OCI-LY1 (cell line): ENCODE measurements at regions not wholly inside any gene's neighbourhood (a gene's known extent, or its start where the extent isn't known, plus 50 kb on each side); places are given as distances from the start of the nearest gene placed in this dataset.

Source experiments
- EZH2 ChIP-seq: fragments of 200-600 bp; sonication (generic), shearing (Covaris generic); IDR thresholded peaks from 2 replicates; pipeline ENCODE4 v1.8.0; 2017; ENCODE audit warnings: borderline replicate concordance, mixed run types, mild to moderate bottlenecking, antibody characterized with exemption, low read length, moderate library complexity, mixed read lengths
- TF ChIP-seq, protein P1 (sequence below): fragments of 200-600 bp; sonication (generic), shearing (Covaris generic); IDR thresholded peaks from 2 replicates; pipeline ENCODE4 v1.5.1; 2017; ENCODE audit warnings: mild to moderate bottlenecking, antibody characterized with exemption, low read length, moderate library complexity, mixed read lengths

DNA sequence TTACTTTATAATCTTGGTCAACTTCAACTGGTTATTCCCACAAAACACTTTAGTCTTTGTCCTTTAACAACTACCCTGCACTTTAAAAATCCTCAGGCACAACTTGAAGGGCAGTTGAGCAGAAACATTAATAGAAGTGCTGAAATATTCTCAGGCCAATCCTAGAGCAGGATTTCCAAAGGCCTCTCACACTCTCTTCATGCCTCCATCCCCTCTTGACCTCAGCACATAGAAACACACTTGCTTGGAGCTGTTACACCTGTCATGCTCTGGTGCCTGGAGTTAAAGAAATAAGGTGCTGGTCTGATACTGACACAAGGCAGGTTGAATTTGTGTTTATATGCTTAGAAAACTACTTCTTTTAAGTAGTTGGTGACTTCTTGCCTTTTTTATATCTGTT, 618.8 kb upstream of the POU3F2 start:
- TF ChIP-seq, protein P1, sequence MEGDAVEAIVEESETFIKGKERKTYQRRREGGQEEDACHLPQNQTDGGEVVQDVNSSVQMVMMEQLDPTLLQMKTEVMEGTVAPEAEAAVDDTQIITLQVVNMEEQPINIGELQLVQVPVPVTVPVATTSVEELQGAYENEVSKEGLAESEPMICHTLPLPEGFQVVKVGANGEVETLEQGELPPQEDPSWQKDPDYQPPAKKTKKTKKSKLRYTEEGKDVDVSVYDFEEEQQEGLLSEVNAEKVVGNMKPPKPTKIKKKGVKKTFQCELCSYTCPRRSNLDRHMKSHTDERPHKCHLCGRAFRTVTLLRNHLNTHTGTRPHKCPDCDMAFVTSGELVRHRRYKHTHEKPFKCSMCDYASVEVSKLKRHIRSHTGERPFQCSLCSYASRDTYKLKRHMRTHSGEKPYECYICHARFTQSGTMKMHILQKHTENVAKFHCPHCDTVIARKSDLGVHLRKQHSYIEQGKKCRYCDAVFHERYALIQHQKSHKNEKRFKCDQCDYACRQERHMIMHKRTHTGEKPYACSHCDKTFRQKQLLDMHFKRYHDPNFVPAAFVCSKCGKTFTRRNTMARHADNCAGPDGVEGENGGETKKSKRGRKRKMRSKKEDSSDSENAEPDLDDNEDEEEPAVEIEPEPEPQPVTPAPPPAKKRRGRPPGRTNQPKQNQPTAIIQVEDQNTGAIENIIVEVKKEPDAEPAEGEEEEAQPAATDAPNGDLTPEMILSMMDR = no peak
- no peak for TF ChIP-seq EZH2
